ENCODE measurements at regions not wholly inside any gene's neighbourhood (a gene's known extent, or its start where the extent isn't known, plus 50 kb on each side); places are given as distances from the start of the nearest gene placed in this dataset.

- Histone ChIP-seq H3K4me3 (replicated peaks in 1 of 3; ENCODE audit: insufficient read depth in 1 of 3, low read depth in 2 of 3, low read length in 3 of 3) (no peak overlapping the region), H3K27me3 (ENCODE audit: control insufficient read depth in 1 of 2, insufficient read depth in 2 of 2, low read length in 2 of 2) (no peaks in the 10 kb centered on the region; a peak in 1 of 5 replicates), H3K9me3 (ENCODE audit: low read length) (peaks cover 25% of the 10 kb centered on the region), H4K20me1 (ENCODE audit: insufficient read depth, low read length) (no peaks in the 10 kb centered on the region), H3K79me2 (ENCODE audit: insufficient read depth, low read length) (no peaks in the 10 kb centered on the region), H3K36me3 (replicated peaks in 1 of 2; ENCODE audit: control insufficient read depth in 1 of 2, insufficient read depth in 2 of 2, low read length in 2 of 2) (no peaks in the 10 kb centered on the region), H3K4me1 (ENCODE audit: insufficient read depth, low read length) (no peaks in the 10 kb centered on the region), H3K4me2 (ENCODE audit: low read depth, low read length) (no peak overlapping the region), H3K9ac (ENCODE audit: insufficient read depth, low read depth, low read length) (no peak overlapping the region), H3K27ac (ENCODE audit: extremely low read length, insufficient read depth, low read length) (no peak overlapping the region), H2AFZ (ENCODE audit: low read length) (no peak overlapping the region)
- TF ChIP-seq ETV6 (CRISPR knock-in tag; conservative IDR thresholded peaks at IDR 0.05) (no peak), FOXK1 (CRISPR knock-in tag; IDR thresholded peaks at IDR 0.05; ENCODE audit: borderline replicate concordance, low read depth) (no peak), HHEX (CRISPR knock-in tag; IDR thresholded peaks at IDR 0.05) (no peak), MXD4 (CRISPR knock-in tag; IDR thresholded peaks at IDR 0.05) (no peak), FOSL2 (CRISPR knock-in tag; IDR thresholded peaks at IDR 0.05) (no peak), IRF2 (CRISPR knock-in tag; IDR thresholded peaks at IDR 0.05) (no peak), TCF7L2 (IDR thresholded peaks at IDR 0.05; ENCODE audit: low read depth, low read length) (no peak), ZNF230 (CRISPR knock-in tag; IDR thresholded peaks at IDR 0.05) (no peak), ZNF264 (CRISPR knock-in tag; IDR thresholded peaks at IDR 0.05) (no peak), SMAD1 (CRISPR knock-in tag; IDR thresholded peaks at IDR 0.05; ENCODE audit: borderline replicate concordance, low read depth) (no peak), FOXA1 (IDR thresholded peaks at IDR 0.05) (no peak), FOXA1 (CRISPR knock-in tag; IDR thresholded peaks at IDR 0.05) (no peak)
- TF ChIP-seq, protein P1, sequence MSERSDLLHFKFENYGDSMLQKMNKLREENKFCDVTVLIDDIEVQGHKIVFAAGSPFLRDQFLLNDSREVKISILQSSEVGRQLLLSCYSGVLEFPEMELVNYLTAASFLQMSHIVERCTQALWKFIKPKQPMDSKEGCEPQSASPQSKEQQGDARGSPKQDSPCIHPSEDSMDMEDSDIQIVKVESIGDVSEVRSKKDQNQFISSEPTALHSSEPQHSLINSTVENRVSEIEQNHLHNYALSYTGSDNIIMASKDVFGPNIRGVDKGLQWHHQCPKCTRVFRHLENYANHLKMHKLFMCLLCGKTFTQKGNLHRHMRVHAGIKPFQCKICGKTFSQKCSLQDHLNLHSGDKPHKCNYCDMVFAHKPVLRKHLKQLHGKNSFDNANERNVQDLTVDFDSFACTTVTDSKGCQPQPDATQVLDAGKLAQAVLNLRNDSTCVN (CRISPR knock-in tag; IDR thresholded peaks at IDR 0.05; ENCODE audit: borderline replicate concordance): no peak
- TF ChIP-seq, protein P2, sequence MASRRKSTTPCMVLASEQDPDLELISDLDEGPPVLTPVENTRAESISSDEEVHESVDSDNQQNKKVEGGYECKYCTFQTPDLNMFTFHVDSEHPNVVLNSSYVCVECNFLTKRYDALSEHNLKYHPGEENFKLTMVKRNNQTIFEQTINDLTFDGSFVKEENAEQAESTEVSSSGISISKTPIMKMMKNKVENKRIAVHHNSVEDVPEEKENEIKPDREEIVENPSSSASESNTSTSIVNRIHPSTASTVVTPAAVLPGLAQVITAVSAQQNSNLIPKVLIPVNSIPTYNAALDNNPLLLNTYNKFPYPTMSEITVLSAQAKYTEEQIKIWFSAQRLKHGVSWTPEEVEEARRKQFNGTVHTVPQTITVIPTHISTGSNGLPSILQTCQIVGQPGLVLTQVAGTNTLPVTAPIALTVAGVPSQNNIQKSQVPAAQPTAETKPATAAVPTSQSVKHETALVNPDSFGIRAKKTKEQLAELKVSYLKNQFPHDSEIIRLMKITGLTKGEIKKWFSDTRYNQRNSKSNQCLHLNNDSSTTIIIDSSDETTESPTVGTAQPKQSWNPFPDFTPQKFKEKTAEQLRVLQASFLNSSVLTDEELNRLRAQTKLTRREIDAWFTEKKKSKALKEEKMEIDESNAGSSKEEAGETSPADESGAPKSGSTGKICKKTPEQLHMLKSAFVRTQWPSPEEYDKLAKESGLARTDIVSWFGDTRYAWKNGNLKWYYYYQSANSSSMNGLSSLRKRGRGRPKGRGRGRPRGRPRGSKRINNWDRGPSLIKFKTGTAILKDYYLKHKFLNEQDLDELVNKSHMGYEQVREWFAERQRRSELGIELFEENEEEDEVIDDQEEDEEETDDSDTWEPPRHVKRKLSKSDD (CRISPR knock-in tag; IDR thresholded peaks at IDR 0.05; ENCODE audit: low read depth): no peak
- FAIRE-seq: no peak
- ChIA-PET CTCF (ENCODE audit: low intra/inter-chr PET ratio, low total read pairs) (no interaction called here), POLR2A (no interaction called here)
- DNase-seq (ENCODE audit: low spot score): no peak
- BruUV-seq (replicated peaks): no TSS peak
- no peak for ATAC-seq
- 15% methylated on average over 2 of the region's 2 CpGs for WGBS (ENCODE audit: low lambda C conversion rate)
- intact Hi-C loops (cut with micrococcal nuclease; ENCODE audit: unreplicated experiment) (no loop called here), in situ Hi-C loops (cut with HindIII; ENCODE audit: extremely low pct_ligation_motif_present, low pct_unique_long_range_greater_than_20kb) (no loop called here)
Measured at GRCh38 chr4:160082432-160083207, 979.7 kb downstream of the RAPGEF2 start.
